NB4 (cell line): ENCODE measurements at regions not wholly inside any gene's neighbourhood (a gene's known extent, or its start where the extent isn't known, plus 50 kb on each side); places are given as distances from the start of the nearest gene placed in this dataset.

Experiments
- CTCF ChIP-seq: IDR thresholded peaks from one replicate; pipeline ENCODE4 v1.5.1; 2012; ENCODE audit warnings: low read depth, low read length
- MYC ChIP-seq: IDR thresholded peaks from 2 replicates; pipeline ENCODE4 v1.6.1; 2011; ENCODE audit warnings: low read depth, low read length
- POLR2A ChIP-seq: IDR thresholded peaks from 2 replicates; pipeline ENCODE4 v1.6.1; 2011; ENCODE audit warnings: mild to moderate bottlenecking; ENCODE audit not compliant: insufficient read length; ENCODE audit errors: extremely low read depth

- TF ChIP-seq POLR2A = no peak
- TF ChIP-seq CTCF = peak; percentile 63
- no peak for TF ChIP-seq MYC
Observed at GRCh38 chr4:15162465-15163283, 160.4 kb downstream of the CPEB2 start.
